Brain pericyte (primary cell): ENCODE measurements at regions not wholly inside any gene's neighbourhood (a gene's known extent, or its start where the extent isn't known, plus 50 kb on each side); places are given as distances from the start of the nearest gene placed in this dataset.

Experiments
- DNase-seq: peaks from one replicate; pipeline ENCODE4 v3.0.0-alpha.2; 2012; ENCODE audit warnings: low read depth, low spot score

GRCh38 chr14:54173802-54174201 is 217.2 kb upstream of the BMP4 start:
- DNase-seq, result no peak

GRCh38 chr14:54174457-54174856 is 217.8 kb upstream of the BMP4 start:
- DNase-seq, result no peak

GRCh38 chr14:54175298-54175942 is 218.8 kb upstream of the BMP4 start:
- DNase-seq, result peak; percentile 16

GRCh38 chr14:54177019-54177418 is 219.8 kb upstream of the CDKN3 start:
- DNase-seq, result no peak

GRCh38 chr14:54177641-54178621 is 218.9 kb upstream of the CDKN3 start:
- no peak for DNase-seq

- no peak for DNase-seq
Observed at GRCh38 chr14:54182419-54183045, 214.3 kb upstream of the CDKN3 start.

- no peak for DNase-seq
Observed at GRCh38 chr14:54186821-54187763, 209.7 kb upstream of the CDKN3 start.

GRCh38 chr14:54188064-54188666 is 208.6 kb upstream of the CDKN3 start:
- no peak for DNase-seq

GRCh38 chr14:54189333-54189732 is 207.5 kb upstream of the CDKN3 start:
- no peak for DNase-seq

GRCh38 chr14:54189748-54190354 is 207.0 kb upstream of the CDKN3 start:
- DNase-seq, result no peak

- DNase-seq, result no peak
Observed at GRCh38 chr14:54191846-54192245, 205.0 kb upstream of the CDKN3 start.

- DNase-seq, result no peak
Observed at GRCh38 chr14:54192610-54193009, 204.2 kb upstream of the CDKN3 start.

GRCh38 chr14:54193871-54194270 is 202.9 kb upstream of the CDKN3 start:
- DNase-seq, result no peak

- no peak for DNase-seq
Observed at GRCh38 chr14:54194501-54194900, 202.3 kb upstream of the CDKN3 start.

GRCh38 chr14:54197369-54197768 is 199.4 kb upstream of the CDKN3 start:
- no peak for DNase-seq

- no peak for DNase-seq
Observed at GRCh38 chr14:54200726-54201125, 196.1 kb upstream of the CDKN3 start.

GRCh38 chr14:54202288-54202687 is 194.5 kb upstream of the CDKN3 start:
- no peak for DNase-seq

- no peak for DNase-seq
Observed at GRCh38 chr14:54206516-54206915, 190.3 kb upstream of the CDKN3 start.

- DNase-seq, result no peak
Observed at GRCh38 chr14:54207075-54207474, 189.7 kb upstream of the CDKN3 start.
